Right ventricle myocardium inferior (tissue), 1 donor: ENCODE measurements at regions not wholly inside any gene's neighbourhood (a gene's known extent, or its start where the extent isn't known, plus 50 kb on each side); places are given as distances from the start of the nearest gene placed in this dataset.

Experiments used
- ATAC-seq: fragments of 200-7000 bp; cut with Tn5 transposase; one replicate; pipeline ENCODE4 v1.9.1; 2020; ENCODE audit warnings: mild to moderate bottlenecking, moderate library complexity
- DNase-seq: peaks from one replicate; pipeline ENCODE4 v3.0.0; 2021; ENCODE audit errors: missing footprints
- intact Hi-C: fragments of 100-400 bp; cut with DNase I; formaldehyde crosslinking; loops from one replicate; pipeline ENCODE4 v1.11.0; 2022
- donor health status: DM: no; HTN: yes; CAD: no; lungs with severe emphysema.

GRCh38 chrX:149205081-149205480, 300.0 kb downstream of the IDS start:
- intact Hi-C loops = no loop called here
- no peak for ATAC-seq
- no peak for DNase-seq

GRCh38 chrX:149199734-149200133, 305.4 kb downstream of the IDS start:
- DNase-seq = no peak
- intact Hi-C loops = no loop called here
- no peak for ATAC-seq

GRCh38 chrX:149198980-149199732, 305.9 kb downstream of the IDS start:
- DNase-seq (no peak), ATAC-seq (no peak)
- intact Hi-C loops = no loop called here

GRCh38 chrX:149185087-149185486, 320.0 kb downstream of the IDS start:
- DNase-seq (no peak), ATAC-seq (no peak)
- intact Hi-C loops = no loop called here

- intact Hi-C loops = no loop called here
- DNase-seq (no peak), ATAC-seq (no peak)
Observed at GRCh38 chrX:149161435-149162088, 343.5 kb downstream of the IDS start.

- ATAC-seq (no peak), DNase-seq (no peak)
- intact Hi-C loops = no loop called here
Observed at GRCh38 chrX:149157976-149158375, 347.1 kb downstream of the IDS start.

- ATAC-seq (no peak), DNase-seq (no peak)
Observed at GRCh38 chrX:149152941-149153340, 352.2 kb downstream of the IDS start.

GRCh38 chrX:149151805-149152757, 353.0 kb downstream of the IDS start:
- intact Hi-C loops = no loop called here
- ATAC-seq (no peak), DNase-seq (no peak)

More at GRCh38 chrX:149152941-149153340, 352.2 kb downstream of the IDS start:
- intact Hi-C loops = no loop called here

- ATAC-seq (no peak), DNase-seq (no peak)
- intact Hi-C loops = no loop called here
Observed at GRCh38 chrX:149145845-149146285, 359.2 kb downstream of the IDS start.

GRCh38 chrX:149131774-149132173, 373.3 kb downstream of the IDS start:
- intact Hi-C loops = no loop called here
- no peak for ATAC-seq

GRCh38 chrX:149129767-149130166, 375.3 kb downstream of the IDS start:
- intact Hi-C loops = no loop called here
- DNase-seq (no peak), ATAC-seq (no peak)

More at GRCh38 chrX:149131774-149132173, 373.3 kb downstream of the IDS start:
- DNase-seq = no peak

GRCh38 chrX:149124526-149125108, 380.5 kb downstream of the IDS start:
- intact Hi-C loops = no loop called here
- ATAC-seq (no peak), DNase-seq (no peak)

- ATAC-seq (no peak), DNase-seq (no peak)
- intact Hi-C loops = no loop called here
Observed at GRCh38 chrX:149121206-149121920, 383.7 kb downstream of the IDS start.

- intact Hi-C loops = no loop called here
- no peak for ATAC-seq
- DNase-seq = no peak
Observed at GRCh38 chrX:149120459-149120858, 384.6 kb downstream of the IDS start.

GRCh38 chrX:149114874-149115273, 390.2 kb downstream of the IDS start:
- no peak for ATAC-seq
- intact Hi-C loops = no loop called here
- no peak for DNase-seq

GRCh38 chrX:149114001-149114400, 391.1 kb downstream of the IDS start:
- intact Hi-C loops = no loop called here
- no peak for ATAC-seq
- DNase-seq = no peak

- intact Hi-C loops = no loop called here
- ATAC-seq (no peak), DNase-seq (no peak)
Observed at GRCh38 chrX:149097786-149098185, 407.3 kb downstream of the IDS start.

- DNase-seq (no peak), ATAC-seq (no peak)
- intact Hi-C loops = no loop called here
Observed at GRCh38 chrX:149092179-149092578, 412.9 kb downstream of the IDS start.
